OCI-LY3 (cell line): ENCODE measurements at regions not wholly inside any gene's neighbourhood (a gene's known extent, or its start where the extent isn't known, plus 50 kb on each side); places are given as distances from the start of the nearest gene placed in this dataset.

ENCODE experiments used
- H2AFZ ChIP-seq: fragments of 200-600, 300-600 bp; shearing (Covaris generic); 2 replicates; pipeline ENCODE4 v1.6.0; 2014; ENCODE audit warnings: antibody characterized with exemption, low read depth, low read length
- H3K27ac ChIP-seq: fragments of 200-600, 300-600 bp; sonication (generic); 2 replicates; pipeline ENCODE4 v1.5.1; 2014; ENCODE audit warnings: mild to moderate bottlenecking, low read length, moderate library complexity, mixed read lengths
- H3K27me3 ChIP-seq: fragments of 200-600, 300-600 bp; sonication (generic); 2 replicates; pipeline ENCODE4 v1.6.1; 2014; ENCODE audit warnings: low read depth, low read length, mixed read lengths
- H3K36me3 ChIP-seq: fragments of 200-600, 300-600 bp; sonication (generic); replicated peaks from 2 replicates; pipeline ENCODE3; 2014; ENCODE audit warnings: low read depth, low read length, mixed read lengths
- H3K4me1 ChIP-seq: fragments of 300-600, 200-600 bp; sonication (generic); 2 replicates; pipeline ENCODE4 v1.6.1; 2014; ENCODE audit warnings: low read length, mixed read lengths
- H3K4me2 ChIP-seq: fragments of 200-600, 300-600 bp; sonication (generic); 2 replicates; pipeline ENCODE4 v1.6.1; 2014; ENCODE audit warnings: low read length, mixed read lengths
- H3K4me3 ChIP-seq: fragments of 300-600, 200-600 bp; sonication (generic); 2 replicates; pipeline ENCODE4 v1.5.1; 2014; ENCODE audit warnings: antibody characterized with exemption, mild to moderate bottlenecking, low read length, moderate library complexity
- H3K79me2 ChIP-seq: fragments of 300-600, 200-600 bp; shearing (Covaris generic); 2 replicates; pipeline ENCODE4 v1.6.1; 2014; ENCODE audit warnings: mild to moderate bottlenecking, low read length, mixed read lengths
- H3K9ac ChIP-seq: fragments of 300-600, 200-600 bp; shearing (Covaris generic); 2 replicates; pipeline ENCODE4 v1.6.0; 2014; ENCODE audit warnings: mild to moderate bottlenecking, low read length, moderate library complexity
- H3K9me3 ChIP-seq: fragments of 200-600, 300-600 bp; shearing (Covaris generic); 2 replicates; pipeline ENCODE4 v1.6.1; 2014; ENCODE audit warnings: low read length, mixed read lengths; ENCODE audit not compliant: insufficient read depth
- H4K20me1 ChIP-seq: fragments of 200-600, 300-600 bp; sonication (generic); 2 replicates; pipeline ENCODE4 v1.6.1; 2016; ENCODE audit warnings: low read length, mixed read lengths; ENCODE audit not compliant: insufficient read depth
- CTCF ChIP-seq: fragments of 200-600, 300-600 bp; sonication (generic); IDR thresholded peaks from 2 replicates; pipeline ENCODE4 v1.5.1; 2014; ENCODE audit warnings: antibody characterized with exemption, low read length, low read depth
- EZH2phosphoT487 ChIP-seq: fragments of 200-600 bp; shearing (Covaris generic); IDR thresholded peaks from 2 replicates; pipeline ENCODE4 v1.6.1; 2018; ENCODE audit warnings: antibody characterized with exemption, mixed run types, low read depth

- Histone ChIP-seq H3K27me3 (no peaks in the 10 kb centered on the region), H3K27ac (no peak overlapping the region), H4K20me1 (no peaks in the 10 kb centered on the region), H3K36me3 (no peaks in the 10 kb centered on the region), H2AFZ (no peak overlapping the region), H3K9me3 (no peaks in the 10 kb centered on the region), H3K4me3 (no peak overlapping the region), H3K4me2 (no peak overlapping the region), H3K4me1 (no peaks in the 10 kb centered on the region), H3K79me2 (no peaks in the 10 kb centered on the region), H3K9ac (no peak overlapping the region)
- TF ChIP-seq EZH2phosphoT487: no peak
- no peak for TF ChIP-seq CTCF
Observed at GRCh38 chr1:232182236-232182635, 447.7 kb downstream of the SIPA1L2 start.

GRCh38 chr1:232180779-232181136, 449.2 kb downstream of the SIPA1L2 start:
- H3K27me3 ChIP-seq: no peaks in the 10 kb centered on the region
- no peak overlapping the region for H3K27ac ChIP-seq
- H2AFZ ChIP-seq: no peak overlapping the region
- H3K4me1 ChIP-seq: no peaks in the 10 kb centered on the region
- H3K9ac ChIP-seq: no peak overlapping the region
- H3K9me3 ChIP-seq: no peaks in the 10 kb centered on the region
- H3K36me3 ChIP-seq: no peaks in the 10 kb centered on the region
- TF ChIP-seq EZH2phosphoT487 (no peak), CTCF (no peak)
- H3K79me2 ChIP-seq: no peaks in the 10 kb centered on the region
- H4K20me1 ChIP-seq: no peaks in the 10 kb centered on the region
- H3K4me3 ChIP-seq: no peak overlapping the region
- no peak overlapping the region for H3K4me2 ChIP-seq

- no peak overlapping the region for H3K27ac ChIP-seq
- no peaks in the 10 kb centered on the region for H3K27me3 ChIP-seq
- TF ChIP-seq CTCF (no peak), EZH2phosphoT487 (no peak)
- H3K4me1 ChIP-seq: no peaks in the 10 kb centered on the region
- no peaks in the 10 kb centered on the region for H3K9me3 ChIP-seq
- H3K4me3 ChIP-seq: no peak overlapping the region
- no peak overlapping the region for H3K4me2 ChIP-seq
- no peaks in the 10 kb centered on the region for H3K36me3 ChIP-seq
- H2AFZ ChIP-seq: no peak overlapping the region
- H4K20me1 ChIP-seq: no peaks in the 10 kb centered on the region
- no peak overlapping the region for H3K9ac ChIP-seq
- H3K79me2 ChIP-seq: no peaks in the 10 kb centered on the region
Observed at GRCh38 chr1:232179896-232180778, 449.8 kb downstream of the SIPA1L2 start.

- Histone ChIP-seq H3K36me3 (no peaks in the 10 kb centered on the region), H3K27ac (no peak overlapping the region), H3K4me3 (no peak overlapping the region), H3K27me3 (no peaks in the 10 kb centered on the region), H3K9ac (no peak overlapping the region), H3K4me1 (no peaks in the 10 kb centered on the region), H4K20me1 (no peaks in the 10 kb centered on the region), H2AFZ (no peak overlapping the region), H3K9me3 (no peaks in the 10 kb centered on the region), H3K4me2 (no peak overlapping the region), H3K79me2 (no peaks in the 10 kb centered on the region)
- TF ChIP-seq EZH2phosphoT487: no peak
- no peak for TF ChIP-seq CTCF
Observed at GRCh38 chr1:232178191-232178590, 451.7 kb downstream of the SIPA1L2 start.
